Stimulated activated CD8-positive, alpha-beta memory T cell treated with anti-CD3 and anti-CD28 coated beads, Interleukin-12 subunit alpha, Interleukin-12 subunit beta, amount 100 ng/mL, for 1 hour (primary cell): ENCODE measurements at regions not wholly inside any gene's neighbourhood (a gene's known extent, or its start where the extent isn't known, plus 50 kb on each side); places are given as distances from the start of the nearest gene placed in this dataset.
"Not testable (repeated sequence)": the region's sequence is repeated elsewhere in the genome, so short reads cannot be mapped to it uniquely, and the experiment has no call there.

Source experiments
- DNase-seq: peaks from one replicate; pipeline ENCODE4 v3.0.0-alpha.2; 2020; ENCODE audit warnings: low read depth

GRCh38 chr3:68676136-68676535 lies 256.2 kb downstream of the TAFA4 start:
- no peak for DNase-seq

- no peak for DNase-seq
These were observed 265.0 kb downstream of the TAFA4 start for GRCh38 chr3:68667346-68667745.

- DNase-seq: no peak
These were observed 265.8 kb downstream of the TAFA4 start for GRCh38 chr3:68666429-68667136.

- DNase-seq: no peak
These were observed 268.1 kb downstream of the TAFA4 start for GRCh38 chr3:68664276-68664675.

GRCh38 chr3:68662176-68662575 lies 270.2 kb downstream of the TAFA4 start:
- no peak for DNase-seq

- not testable (repeated sequence) for DNase-seq
These were observed 281.7 kb downstream of the TAFA4 start for GRCh38 chr3:68650657-68651056.

GRCh38 chr3:68648494-68648893 lies 283.9 kb downstream of the TAFA4 start:
- DNase-seq: no peak

GRCh38 chr3:68631850-68632545 lies 300.3 kb downstream of the TAFA4 start:
- no peak for DNase-seq

- DNase-seq: no peak
These were observed 312.1 kb downstream of the TAFA4 start for GRCh38 chr3:68620211-68620610.

- DNase-seq: no peak
These were observed 318.3 kb downstream of the TAFA4 start for GRCh38 chr3:68614087-68614486.

GRCh38 chr3:68571321-68571720 lies 361.0 kb downstream of the TAFA4 start:
- DNase-seq: no peak

GRCh38 chr3:68560728-68561127 lies 371.6 kb downstream of the TAFA4 start:
- DNase-seq: no peak

GRCh38 chr3:68535782-68536181 lies 396.6 kb downstream of the TAFA4 start:
- DNase-seq: no peak

- DNase-seq: no peak
These were observed 409.0 kb downstream of the TAFA4 start for GRCh38 chr3:68523330-68523729.

GRCh38 chr3:68515237-68515636 lies 417.1 kb downstream of the TAFA4 start:
- DNase-seq: no peak

GRCh38 chr3:68504201-68504600 lies 428.1 kb downstream of the TAFA4 start:
- DNase-seq: no peak

- not testable (repeated sequence) for DNase-seq
These were observed 446.5 kb downstream of the TAFA4 start for GRCh38 chr3:68485845-68486244.

- no peak for DNase-seq
These were observed 447.3 kb downstream of the TAFA4 start for GRCh38 chr3:68485051-68485450.

- DNase-seq: no peak
These were observed 448.7 kb downstream of the TAFA4 start for GRCh38 chr3:68483601-68484000.

- DNase-seq: no peak
These were observed 449.3 kb downstream of the TAFA4 start for GRCh38 chr3:68483041-68483440.

- no peak for DNase-seq
These were observed 449.8 kb downstream of the TAFA4 start for GRCh38 chr3:68482565-68482964.

- no peak for DNase-seq
These were observed 452.6 kb downstream of the TAFA4 start for GRCh38 chr3:68479779-68480178.

- no peak for DNase-seq
These were observed 463.5 kb downstream of the TAFA4 start for GRCh38 chr3:68468695-68469375.
